Fibroblast of skin of left quadriceps (primary cell): ENCODE measurements at regions not wholly inside any gene's neighbourhood (a gene's known extent, or its start where the extent isn't known, plus 50 kb on each side); places are given as distances from the start of the nearest gene placed in this dataset.
A peak's percentile ranks its signal among the peaks of the same experiment; 100 is the strongest.
"Not testable (repeated sequence)": the region's sequence is repeated elsewhere in the genome, so short reads cannot be mapped to it uniquely, and the experiment has no call there.

Experiments used
- DNase-seq, 2 experiments: peaks; one replicate each; pipeline ENCODE4 v3.0.0-alpha.2; 2013; ENCODE audit warnings: low read depth in 2 of 2

- DNase-seq = no peak
Measured at GRCh38 chr3:152891678-152892077, 56.7 kb downstream of the P2RY1 start.

- no peak for DNase-seq
Measured at GRCh38 chr3:152892446-152892845, 57.5 kb downstream of the P2RY1 start.

- DNase-seq = no peak
Measured at GRCh38 chr3:152893647-152894046, 58.7 kb downstream of the P2RY1 start.

- no peak for DNase-seq
Measured at GRCh38 chr3:152899306-152899705, 64.4 kb downstream of the P2RY1 start.

- no peak for DNase-seq
Measured at GRCh38 chr3:152902141-152902669, 67.3 kb downstream of the P2RY1 start.

- no peak for DNase-seq
Measured at GRCh38 chr3:152905631-152906030, 70.7 kb downstream of the P2RY1 start.

GRCh38 chr3:152909180-152909883, 74.4 kb downstream of the P2RY1 start:
- DNase-seq = peak in 1 of 2 experiments; percentile 0

- no peak for DNase-seq
Measured at GRCh38 chr3:152910211-152910610, 75.3 kb downstream of the P2RY1 start.

GRCh38 chr3:152910966-152911365, 76.0 kb downstream of the P2RY1 start:
- no peak for DNase-seq

GRCh38 chr3:152914743-152915142, 79.8 kb downstream of the P2RY1 start:
- not testable (repeated sequence) for DNase-seq

- DNase-seq = no peak
Measured at GRCh38 chr3:152915695-152916094, 80.8 kb downstream of the P2RY1 start.

- no peak for DNase-seq
Measured at GRCh38 chr3:152916753-152917279, 81.9 kb downstream of the P2RY1 start.

GRCh38 chr3:152921351-152921750, 86.4 kb downstream of the P2RY1 start:
- DNase-seq = no peak

GRCh38 chr3:152922554-152922953, 87.6 kb downstream of the P2RY1 start:
- no peak for DNase-seq

- no peak for DNase-seq
Measured at GRCh38 chr3:152927131-152927530, 92.2 kb downstream of the P2RY1 start.

GRCh38 chr3:152930516-152930915, 95.6 kb downstream of the P2RY1 start:
- DNase-seq = no peak

GRCh38 chr3:152937234-152937633, 102.3 kb downstream of the P2RY1 start:
- no peak for DNase-seq

GRCh38 chr3:152938974-152939636, 104.2 kb downstream of the P2RY1 start:
- no peak for DNase-seq

- no peak for DNase-seq
Measured at GRCh38 chr3:152941859-152942258, 106.9 kb downstream of the P2RY1 start.

- no peak for DNase-seq
Measured at GRCh38 chr3:152942366-152942765, 107.4 kb downstream of the P2RY1 start.

GRCh38 chr3:152943645-152944044, 108.7 kb downstream of the P2RY1 start:
- no peak for DNase-seq

GRCh38 chr3:152944671-152945070, 109.7 kb downstream of the P2RY1 start:
- DNase-seq = no peak

GRCh38 chr3:152945556-152945955, 110.6 kb downstream of the P2RY1 start:
- no peak for DNase-seq
